ENCODE measurements at regions not wholly inside any gene's neighbourhood (a gene's known extent, or its start where the extent isn't known, plus 50 kb on each side); places are given as distances from the start of the nearest gene placed in this dataset.

DNA sequence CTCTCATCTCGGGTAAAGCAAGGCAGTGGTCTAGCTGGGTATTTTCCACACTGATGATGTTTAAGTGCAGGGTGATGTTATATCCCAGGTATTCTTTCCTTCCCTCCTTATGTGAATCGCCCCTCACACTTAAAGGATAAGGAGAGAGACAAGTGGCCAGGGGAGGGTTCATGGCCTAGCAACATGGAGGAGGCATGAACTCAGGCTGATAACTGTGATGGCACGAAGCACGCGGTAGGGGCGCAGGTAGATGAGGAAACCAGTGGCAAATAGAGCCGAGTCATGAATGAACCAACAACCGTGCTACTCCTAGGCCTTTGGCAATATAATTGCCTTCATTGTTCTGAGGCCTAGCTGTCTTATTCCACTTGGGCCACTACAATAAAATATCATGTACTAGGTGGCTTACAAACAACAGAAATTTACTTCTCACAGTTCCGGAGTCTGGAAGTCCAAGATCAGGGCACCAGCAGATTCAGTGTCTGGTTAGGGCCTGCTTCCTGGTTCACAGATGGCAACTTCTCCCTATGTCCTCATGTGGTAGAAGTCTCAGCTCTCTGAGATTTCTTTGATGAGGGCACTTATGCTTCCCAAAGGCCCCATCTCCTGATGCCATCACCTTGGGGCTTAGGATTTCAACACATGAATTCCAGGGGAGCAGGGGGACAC lies 56.0 kb upstream of the PIK3CG start:
- TF ChIP-seq, protein P1, sequence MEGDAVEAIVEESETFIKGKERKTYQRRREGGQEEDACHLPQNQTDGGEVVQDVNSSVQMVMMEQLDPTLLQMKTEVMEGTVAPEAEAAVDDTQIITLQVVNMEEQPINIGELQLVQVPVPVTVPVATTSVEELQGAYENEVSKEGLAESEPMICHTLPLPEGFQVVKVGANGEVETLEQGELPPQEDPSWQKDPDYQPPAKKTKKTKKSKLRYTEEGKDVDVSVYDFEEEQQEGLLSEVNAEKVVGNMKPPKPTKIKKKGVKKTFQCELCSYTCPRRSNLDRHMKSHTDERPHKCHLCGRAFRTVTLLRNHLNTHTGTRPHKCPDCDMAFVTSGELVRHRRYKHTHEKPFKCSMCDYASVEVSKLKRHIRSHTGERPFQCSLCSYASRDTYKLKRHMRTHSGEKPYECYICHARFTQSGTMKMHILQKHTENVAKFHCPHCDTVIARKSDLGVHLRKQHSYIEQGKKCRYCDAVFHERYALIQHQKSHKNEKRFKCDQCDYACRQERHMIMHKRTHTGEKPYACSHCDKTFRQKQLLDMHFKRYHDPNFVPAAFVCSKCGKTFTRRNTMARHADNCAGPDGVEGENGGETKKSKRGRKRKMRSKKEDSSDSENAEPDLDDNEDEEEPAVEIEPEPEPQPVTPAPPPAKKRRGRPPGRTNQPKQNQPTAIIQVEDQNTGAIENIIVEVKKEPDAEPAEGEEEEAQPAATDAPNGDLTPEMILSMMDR (IDR thresholded peaks at IDR 0.05) = no peak
- TF ChIP-seq POLR2A (IDR thresholded peaks at IDR 0.05) = no peak
- TF ChIP-seq POLR2AphosphoS5 (IDR thresholded peaks at IDR 0.05) = no peak
